ENCODE measurements at regions not wholly inside any gene's neighbourhood (a gene's known extent, or its start where the extent isn't known, plus 50 kb on each side); places are given as distances from the start of the nearest gene placed in this dataset.

- H3K36me3 ChIP-seq (ENCODE audit: insufficient read depth, low read length, poor library complexity, severe bottlenecking) = no peaks in the 10 kb centered on the region
- H3K9me3 ChIP-seq (ENCODE audit: low read depth, low read length, poor library complexity, severe bottlenecking) = no peaks in the 10 kb centered on the region
- POLR2A ChIA-PET (ENCODE audit: low non-redundant PET) = no interaction called here
- intact Hi-C loops (cut with micrococcal nuclease; ENCODE audit: unreplicated experiment) = no loop called here
- TF ChIP-seq EZH2 (IDR thresholded peaks at IDR 0.05; ENCODE audit: borderline replicate concordance, low read depth, low read length, poor library complexity, severe bottlenecking) = no peak
- TF ChIP-seq, protein P1, sequence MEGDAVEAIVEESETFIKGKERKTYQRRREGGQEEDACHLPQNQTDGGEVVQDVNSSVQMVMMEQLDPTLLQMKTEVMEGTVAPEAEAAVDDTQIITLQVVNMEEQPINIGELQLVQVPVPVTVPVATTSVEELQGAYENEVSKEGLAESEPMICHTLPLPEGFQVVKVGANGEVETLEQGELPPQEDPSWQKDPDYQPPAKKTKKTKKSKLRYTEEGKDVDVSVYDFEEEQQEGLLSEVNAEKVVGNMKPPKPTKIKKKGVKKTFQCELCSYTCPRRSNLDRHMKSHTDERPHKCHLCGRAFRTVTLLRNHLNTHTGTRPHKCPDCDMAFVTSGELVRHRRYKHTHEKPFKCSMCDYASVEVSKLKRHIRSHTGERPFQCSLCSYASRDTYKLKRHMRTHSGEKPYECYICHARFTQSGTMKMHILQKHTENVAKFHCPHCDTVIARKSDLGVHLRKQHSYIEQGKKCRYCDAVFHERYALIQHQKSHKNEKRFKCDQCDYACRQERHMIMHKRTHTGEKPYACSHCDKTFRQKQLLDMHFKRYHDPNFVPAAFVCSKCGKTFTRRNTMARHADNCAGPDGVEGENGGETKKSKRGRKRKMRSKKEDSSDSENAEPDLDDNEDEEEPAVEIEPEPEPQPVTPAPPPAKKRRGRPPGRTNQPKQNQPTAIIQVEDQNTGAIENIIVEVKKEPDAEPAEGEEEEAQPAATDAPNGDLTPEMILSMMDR (conservative IDR thresholded peaks at IDR 0.05; ENCODE audit: low read depth, low read length) = no peak
- peaks cover 21% of the 10 kb centered on the region for H3K27me3 ChIP-seq (replicated peaks; ENCODE audit: insufficient read depth, low read depth, low read length, poor library complexity)
- H3K27ac ChIP-seq (ENCODE audit: low read depth, low read length, poor library complexity, severe bottlenecking) = no peak overlapping the region
- CTCF ChIA-PET = no interaction called here
- no peak overlapping the region for H3K4me3 ChIP-seq (ENCODE audit: low read depth, low read length, poor library complexity, severe bottlenecking)
- DNase-seq (ENCODE audit: low spot score) = no peak
- no peaks in the 10 kb centered on the region for H3K4me1 ChIP-seq (ENCODE audit: insufficient read depth, low read length, poor library complexity, severe bottlenecking)
- no TSS peak for BruUV-seq (replicated peaks)
These were observed 66.7 kb upstream of the DEFB112 start for GRCh38 chr6:50116390-50116789.

DNA sequence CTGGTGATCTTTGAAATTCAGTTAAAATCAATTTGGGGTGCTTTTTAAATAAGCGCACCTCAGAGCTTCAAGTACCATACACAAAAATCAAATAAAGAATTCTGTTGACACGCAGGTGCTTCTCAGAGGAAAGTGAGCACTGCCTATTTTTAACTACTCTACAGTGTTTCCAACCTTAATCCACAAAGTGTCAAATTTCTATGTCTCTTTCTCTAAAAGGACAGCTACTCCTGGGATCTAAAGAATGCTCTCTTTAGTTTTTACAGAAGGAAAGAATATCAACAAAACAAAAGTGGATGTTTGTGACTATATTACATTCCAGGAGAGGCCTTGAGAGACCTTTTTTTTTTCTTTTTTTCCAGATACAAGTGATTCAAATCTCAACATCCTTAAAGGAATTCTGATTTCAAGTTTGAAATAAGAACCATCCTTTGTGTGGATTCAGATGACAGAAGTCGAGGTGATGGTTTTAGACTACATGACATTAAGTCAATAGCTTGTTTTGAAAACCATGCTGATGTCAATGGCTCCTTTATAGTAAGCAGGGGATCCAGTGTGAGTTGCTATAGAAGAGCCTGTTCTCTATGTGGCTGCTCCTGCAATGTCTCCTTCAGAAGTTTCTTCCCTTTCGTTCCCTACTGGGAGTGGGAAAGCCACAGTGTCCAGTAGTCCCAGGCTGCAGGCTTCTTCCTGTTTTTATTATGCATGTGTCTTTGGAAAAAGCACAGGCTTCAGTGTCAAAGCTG lies 67.2 kb upstream of the DEFB112 start:
- no TSS peak for BruUV-seq (replicated peaks)
- Histone ChIP-seq H3K4me1 (ENCODE audit: insufficient read depth, low read length, poor library complexity, severe bottlenecking) (no peaks in the 10 kb centered on the region), H3K27me3 (replicated peaks; ENCODE audit: insufficient read depth, low read depth, low read length, poor library complexity) (peaks cover 21% of the 10 kb centered on the region), H3K9me3 (ENCODE audit: low read depth, low read length, poor library complexity, severe bottlenecking) (no peaks in the 10 kb centered on the region), H3K4me3 (ENCODE audit: low read depth, low read length, poor library complexity, severe bottlenecking) (no peak overlapping the region), H3K36me3 (ENCODE audit: insufficient read depth, low read length, poor library complexity, severe bottlenecking) (no peaks in the 10 kb centered on the region), H3K27ac (ENCODE audit: low read depth, low read length, poor library complexity, severe bottlenecking) (no peak overlapping the region)
- TF ChIP-seq EZH2 (IDR thresholded peaks at IDR 0.05; ENCODE audit: borderline replicate concordance, low read depth, low read length, poor library complexity, severe bottlenecking) = no peak
- intact Hi-C loops (cut with micrococcal nuclease; ENCODE audit: unreplicated experiment) = no loop called here
- ChIA-PET POLR2A (ENCODE audit: low non-redundant PET) (no interaction called here), CTCF (no interaction called here)
- no peak for DNase-seq (ENCODE audit: low spot score)

- TF ChIP-seq, protein P1 (conservative IDR thresholded peaks at IDR 0.05; ENCODE audit: low read depth, low read length) = no peak
- TF ChIP-seq EZH2 (IDR thresholded peaks at IDR 0.05; ENCODE audit: borderline replicate concordance, low read depth, low read length, poor library complexity, severe bottlenecking) = no peak
- Histone ChIP-seq H3K27me3 (replicated peaks; ENCODE audit: insufficient read depth, low read depth, low read length, poor library complexity) (peaks cover 3% of the 10 kb centered on the region), H3K4me1 (ENCODE audit: insufficient read depth, low read length, poor library complexity, severe bottlenecking) (no peaks in the 10 kb centered on the region), H3K27ac (ENCODE audit: low read depth, low read length, poor library complexity, severe bottlenecking) (no peak overlapping the region), H3K36me3 (ENCODE audit: insufficient read depth, low read length, poor library complexity, severe bottlenecking) (no peaks in the 10 kb centered on the region), H3K9me3 (ENCODE audit: low read depth, low read length, poor library complexity, severe bottlenecking) (no peaks in the 10 kb centered on the region), H3K4me3 (ENCODE audit: low read depth, low read length, poor library complexity, severe bottlenecking) (no peak overlapping the region)
- ChIA-PET POLR2A (ENCODE audit: low non-redundant PET) (no interaction called here), CTCF (no interaction called here)
- BruUV-seq (replicated peaks) = no TSS peak
- DNase-seq (ENCODE audit: low spot score) = no peak
- intact Hi-C loops (cut with micrococcal nuclease; ENCODE audit: unreplicated experiment) = no loop called here
These were observed 70.6 kb upstream of the DEFB112 start for GRCh38 chr6:50120300-50120699.

- CTCF ChIA-PET = no interaction called here
These were observed 74.0 kb upstream of the DEFB112 start for GRCh38 chr6:50123688-50124087.

More at GRCh38 chr6:50123688-50124087, 74.0 kb upstream of the DEFB112 start:
- H3K4me1 ChIP-seq (ENCODE audit: insufficient read depth, low read length, poor library complexity, severe bottlenecking) = no peaks in the 10 kb centered on the region
- POLR2A ChIA-PET (ENCODE audit: low non-redundant PET) = no interaction called here
- intact Hi-C loops (cut with micrococcal nuclease; ENCODE audit: unreplicated experiment) = no loop called here
- H3K27me3 ChIP-seq (replicated peaks; ENCODE audit: insufficient read depth, low read depth, low read length, poor library complexity) = peaks cover 8% of the 10 kb centered on the region
- no peak for DNase-seq (ENCODE audit: low spot score)
- no peaks in the 10 kb centered on the region for H3K9me3 ChIP-seq (ENCODE audit: low read depth, low read length, poor library complexity, severe bottlenecking)
- no TSS peak for BruUV-seq (replicated peaks)
- H3K4me3 ChIP-seq (ENCODE audit: low read depth, low read length, poor library complexity, severe bottlenecking) = no peak overlapping the region
- no peak overlapping the region for H3K27ac ChIP-seq (ENCODE audit: low read depth, low read length, poor library complexity, severe bottlenecking)
- H3K36me3 ChIP-seq (ENCODE audit: insufficient read depth, low read length, poor library complexity, severe bottlenecking) = no peaks in the 10 kb centered on the region
- TF ChIP-seq EZH2 (IDR thresholded peaks at IDR 0.05; ENCODE audit: borderline replicate concordance, low read depth, low read length, poor library complexity, severe bottlenecking) = no peak
- TF ChIP-seq, protein P1 (conservative IDR thresholded peaks at IDR 0.05; ENCODE audit: low read depth, low read length) = no peak

All from A673 (cell line).